ENCODE measurements at regions not wholly inside any gene's neighbourhood (a gene's known extent, or its start where the extent isn't known, plus 50 kb on each side); places are given as distances from the start of the nearest gene placed in this dataset.

DNA sequence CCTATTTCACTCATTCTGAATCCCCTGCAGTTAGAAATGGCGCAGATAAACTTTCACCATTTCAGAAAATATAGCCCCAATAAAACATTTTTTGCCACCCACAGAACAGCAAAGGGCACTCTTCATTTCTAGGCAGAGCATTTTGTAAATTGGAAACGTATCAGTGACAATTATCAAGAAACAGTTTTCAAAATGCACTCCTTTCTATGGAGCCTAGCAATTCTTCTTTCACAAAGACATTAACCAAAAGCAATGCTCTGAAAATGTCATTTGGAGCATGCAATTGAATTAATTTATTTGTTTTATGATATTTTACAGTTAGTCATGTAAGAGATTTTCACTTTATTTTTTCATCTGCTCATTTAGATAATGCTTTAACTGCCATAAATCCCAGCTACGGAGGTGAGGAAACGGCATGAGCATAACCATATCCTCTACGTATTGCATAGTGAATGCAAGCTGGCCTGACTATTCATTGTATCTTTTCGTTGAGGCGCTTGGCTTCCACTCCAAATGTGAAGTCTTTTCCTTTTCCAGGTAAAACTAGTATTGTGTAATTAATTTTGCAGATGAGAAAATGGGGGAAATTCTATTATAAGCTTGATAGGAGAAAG lies 813.4 kb downstream of the C6orf118 start:
- DNase-seq (ENCODE audit: extremely low spot score, unreplicated experiment), result no peak
- H3K9me3 Mint-ChIP-seq (ENCODE audit: unreplicated experiment), result peaks cover 26% of the 10 kb centered on the region
- H3K27ac Mint-ChIP-seq (ENCODE audit: unreplicated experiment), result no peak overlapping the region
- no peaks in the 10 kb centered on the region for H3K4me1 Mint-ChIP-seq (ENCODE audit: unreplicated experiment)
- no peak for TF ChIP-seq CTCF (IDR thresholded peaks at IDR 0.05)
- no peaks in the 10 kb centered on the region for H3K27me3 Mint-ChIP-seq (ENCODE audit: unreplicated experiment)
- H3K4me3 Mint-ChIP-seq (ENCODE audit: unreplicated experiment), result no peak overlapping the region
- no peaks in the 10 kb centered on the region for H3K36me3 Mint-ChIP-seq (ENCODE audit: unreplicated experiment)

GRCh38 chr6:164478426-164478825 lies 831.0 kb downstream of the C6orf118 start:
- H3K4me3 Mint-ChIP-seq (ENCODE audit: unreplicated experiment), result no peak overlapping the region
- H3K27me3 Mint-ChIP-seq (ENCODE audit: unreplicated experiment), result no peaks in the 10 kb centered on the region
- H3K4me1 Mint-ChIP-seq (ENCODE audit: unreplicated experiment), result no peaks in the 10 kb centered on the region
- DNase-seq (ENCODE audit: extremely low spot score, unreplicated experiment), result no peak
- TF ChIP-seq CTCF (IDR thresholded peaks at IDR 0.05), result no peak
- peaks cover 18% of the 10 kb centered on the region for H3K9me3 Mint-ChIP-seq (ENCODE audit: unreplicated experiment)
- no peak overlapping the region for H3K27ac Mint-ChIP-seq (ENCODE audit: unreplicated experiment)
- H3K36me3 Mint-ChIP-seq (ENCODE audit: unreplicated experiment), result no peaks in the 10 kb centered on the region

- H3K36me3 Mint-ChIP-seq (ENCODE audit: unreplicated experiment), result no peaks in the 10 kb centered on the region
- no peak for TF ChIP-seq CTCF (IDR thresholded peaks at IDR 0.05)
- no peaks in the 10 kb centered on the region for H3K27me3 Mint-ChIP-seq (ENCODE audit: unreplicated experiment)
- no peak overlapping the region for H3K4me3 Mint-ChIP-seq (ENCODE audit: unreplicated experiment)
- no peaks in the 10 kb centered on the region for H3K4me1 Mint-ChIP-seq (ENCODE audit: unreplicated experiment)
- H3K27ac Mint-ChIP-seq (ENCODE audit: unreplicated experiment), result no peak overlapping the region
- H3K9me3 Mint-ChIP-seq (ENCODE audit: unreplicated experiment), result peaks cover 17% of the 10 kb centered on the region
- DNase-seq (ENCODE audit: extremely low spot score, unreplicated experiment), result no peak
Measured at GRCh38 chr6:164477790-164478189, 831.6 kb downstream of the C6orf118 start.

DNA sequence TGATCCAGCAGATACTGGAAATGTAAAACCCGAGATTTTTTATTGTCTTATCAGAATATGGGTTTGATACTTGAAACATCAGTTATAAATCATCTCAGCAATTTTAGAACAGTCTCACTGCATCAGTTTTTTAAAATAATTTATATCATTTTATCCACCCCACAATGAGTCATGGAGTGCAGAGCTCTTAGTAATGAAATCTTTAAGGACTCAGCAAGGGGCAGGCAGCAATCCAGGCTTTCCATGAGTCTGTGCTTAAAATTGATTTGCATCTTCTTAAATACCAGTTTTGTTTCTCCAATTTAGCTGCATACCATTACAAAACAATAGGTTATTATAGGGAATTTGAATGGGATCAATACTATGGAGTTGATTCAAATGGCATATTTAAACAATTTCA lies 832.3 kb downstream of the C6orf118 start:
- Mint-ChIP-seq H3K27me3 (ENCODE audit: unreplicated experiment) (no peaks in the 10 kb centered on the region), H3K4me1 (ENCODE audit: unreplicated experiment) (no peaks in the 10 kb centered on the region), H3K9me3 (ENCODE audit: unreplicated experiment) (peaks cover 12% of the 10 kb centered on the region), H3K36me3 (ENCODE audit: unreplicated experiment) (no peaks in the 10 kb centered on the region), H3K27ac (ENCODE audit: unreplicated experiment) (no peak overlapping the region), H3K4me3 (ENCODE audit: unreplicated experiment) (no peak overlapping the region)
- TF ChIP-seq CTCF (IDR thresholded peaks at IDR 0.05), result no peak
- DNase-seq (ENCODE audit: extremely low spot score, unreplicated experiment), result no peak

DNA sequence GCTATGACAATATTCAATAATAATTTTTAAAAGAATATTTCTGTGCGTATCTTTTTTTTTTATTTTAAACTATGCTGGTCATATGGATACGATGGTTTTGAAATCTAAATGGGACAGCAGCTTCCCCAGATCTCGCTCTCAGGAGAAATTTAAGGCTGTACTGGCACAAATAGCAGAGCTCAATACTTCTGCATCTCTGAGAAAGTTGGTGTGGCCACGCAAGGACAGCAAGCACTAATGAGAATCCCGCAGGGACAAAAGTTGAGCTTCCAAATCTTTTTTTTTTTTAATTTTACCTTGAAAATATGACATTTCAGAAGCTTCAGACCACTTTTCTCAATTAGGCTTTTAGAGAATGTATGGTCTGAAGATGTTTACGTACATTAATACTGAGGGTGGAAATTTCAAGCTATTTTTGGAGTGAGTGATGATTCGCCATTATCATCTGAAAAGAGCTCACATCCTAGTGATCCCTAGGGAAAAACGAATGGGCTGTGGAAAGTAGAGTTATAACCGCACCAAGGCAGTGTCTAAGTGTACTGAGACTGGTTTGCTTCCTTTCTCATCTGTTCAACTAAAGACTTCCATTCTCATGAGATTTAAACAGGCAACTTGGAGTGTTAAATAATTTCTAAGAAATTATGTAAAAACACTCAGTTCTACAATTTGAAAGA lies 840.0 kb downstream of the C6orf118 start:
- no peak for TF ChIP-seq CTCF (IDR thresholded peaks at IDR 0.05)
- H3K4me1 Mint-ChIP-seq (ENCODE audit: unreplicated experiment), result no peaks in the 10 kb centered on the region
- peaks cover 15% of the 10 kb centered on the region for H3K9me3 Mint-ChIP-seq (ENCODE audit: unreplicated experiment)
- no peaks in the 10 kb centered on the region for H3K27me3 Mint-ChIP-seq (ENCODE audit: unreplicated experiment)
- no peak overlapping the region for H3K4me3 Mint-ChIP-seq (ENCODE audit: unreplicated experiment)
- no peak overlapping the region for H3K27ac Mint-ChIP-seq (ENCODE audit: unreplicated experiment)
- no peaks in the 10 kb centered on the region for H3K36me3 Mint-ChIP-seq (ENCODE audit: unreplicated experiment)
- DNase-seq (ENCODE audit: extremely low spot score, unreplicated experiment), result no peak
